SW 1271 (cell line): ENCODE measurements at regions not wholly inside any gene's neighbourhood (a gene's known extent, or its start where the extent isn't known, plus 50 kb on each side); places are given as distances from the start of the nearest gene placed in this dataset.
"Not testable (repeated sequence)": the region's sequence is repeated elsewhere in the genome, so short reads cannot be mapped to it uniquely, and the experiment has no call there.

Experiments used
- DNase-seq, 2 experiments: peaks; one replicate each; lab custom pipeline; 2025; lab: John Stamatoyannopoulos, UW

DNA sequence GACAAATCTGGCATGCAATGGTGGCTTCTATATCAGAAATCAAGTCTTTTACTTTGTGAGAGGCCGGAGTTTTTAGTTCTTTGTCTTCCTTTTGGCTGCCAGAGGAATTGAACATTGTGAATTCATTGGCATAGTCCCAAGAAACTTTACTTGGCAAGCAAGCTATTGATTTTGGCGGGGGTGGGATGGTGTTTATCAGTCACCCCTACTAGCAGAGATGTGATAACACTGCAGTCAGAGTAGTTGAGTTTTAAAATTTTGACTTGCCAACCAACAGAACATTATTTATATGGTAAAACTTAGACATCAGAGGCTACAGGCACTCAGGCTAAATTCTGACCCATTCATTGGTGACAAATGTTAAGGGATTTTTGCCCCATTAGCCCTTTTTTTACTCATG is 129.7 kb downstream of the FAM72C start:
- not testable (repeated sequence) for DNase-seq

DNA sequence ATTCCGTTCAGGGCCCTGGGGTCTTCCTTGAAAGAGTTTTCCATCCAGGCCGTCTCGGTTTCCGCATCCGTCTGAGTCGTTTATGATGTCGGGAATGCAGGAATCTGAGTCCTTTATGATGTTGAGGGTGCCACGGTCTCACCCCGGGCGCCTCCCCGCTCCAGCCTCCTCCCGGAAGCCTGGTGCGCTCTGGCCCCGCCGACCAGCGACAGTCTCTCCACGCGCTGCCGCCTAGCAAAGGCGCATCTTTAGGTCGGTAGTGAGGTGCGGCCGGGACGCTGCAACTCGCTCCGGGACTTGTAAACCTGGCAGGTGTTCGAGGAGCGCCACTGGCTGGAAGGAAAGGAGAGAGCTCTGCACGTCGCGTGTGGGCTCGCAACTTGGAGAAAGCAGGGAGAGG is 132.6 kb downstream of the FAM72C start:
- DNase-seq: not testable (repeated sequence)

DNA sequence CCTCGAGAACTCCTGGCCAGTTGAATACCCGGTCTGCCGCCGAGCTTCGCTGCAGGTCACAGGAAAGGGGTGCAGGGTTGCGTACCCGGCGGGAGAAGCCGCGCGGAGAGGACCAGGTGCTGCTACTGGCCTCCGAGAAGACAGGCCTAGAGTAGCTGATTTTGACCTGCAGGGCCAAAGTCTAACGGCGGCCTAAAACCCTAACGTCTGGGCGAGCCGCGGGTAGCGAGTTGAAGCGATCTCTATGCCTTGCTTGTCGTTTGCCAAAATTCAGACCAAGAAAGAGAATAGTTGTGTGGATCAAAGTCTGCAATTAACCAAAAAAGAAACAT is 133.2 kb downstream of the FAM72C start:
- DNase-seq: not testable (repeated sequence)

- not testable (repeated sequence) for DNase-seq
Observed at GRCh38 chr1:143837924-143838597, 133.7 kb downstream of the FAM72C start.

DNA sequence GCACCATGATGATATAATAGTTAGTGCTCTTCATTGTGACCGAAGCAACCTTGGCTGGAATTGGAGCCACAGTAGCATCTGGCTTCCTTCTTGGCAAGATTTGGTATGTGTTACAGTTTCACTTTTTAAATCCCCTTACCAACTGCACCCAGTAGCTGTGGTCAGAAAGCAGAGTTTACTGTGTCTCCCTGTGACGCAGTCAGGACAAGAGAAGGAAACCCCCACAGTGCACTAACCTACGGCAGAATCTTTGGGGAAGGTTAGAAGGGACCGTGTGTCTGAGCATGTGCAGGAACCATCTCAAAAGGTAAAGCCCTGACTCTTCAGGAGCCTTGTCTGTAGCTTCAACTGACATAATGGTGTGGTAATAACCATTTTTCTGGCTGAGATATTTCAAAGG is 138.4 kb downstream of the FAM72C start:
- DNase-seq: not testable (repeated sequence)

GRCh38 chr1:143832379-143832716 is 139.4 kb downstream of the FAM72C start:
- DNase-seq: not testable (repeated sequence)

- not testable (repeated sequence) for DNase-seq
Observed at GRCh38 chr1:143831479-143832378, 140.1 kb downstream of the FAM72C start.

DNA sequence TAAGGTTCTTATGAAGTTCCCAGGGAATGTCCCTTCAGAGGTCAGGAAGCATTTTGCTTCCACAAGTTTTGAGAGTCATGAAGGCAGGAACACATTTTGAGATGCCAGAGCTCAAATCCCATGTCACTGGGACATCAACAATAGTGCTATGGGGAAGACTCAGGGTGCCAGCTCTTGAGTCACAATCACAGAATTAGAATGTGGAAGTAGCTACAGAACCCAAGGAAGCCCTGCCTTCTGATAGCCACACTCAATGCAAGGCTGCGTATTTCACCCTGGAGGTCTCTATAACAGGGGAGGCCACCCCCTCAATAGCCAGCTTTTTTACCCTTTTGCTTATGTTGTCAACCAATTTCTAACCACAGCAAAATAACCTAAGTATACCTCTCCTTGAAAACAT is 145.6 kb downstream of the FAM72C start:
- DNase-seq: not testable (repeated sequence)

GRCh38 chr1:143824266-143824665 is 147.5 kb downstream of the FAM72C start:
- not testable (repeated sequence) for DNase-seq

GRCh38 chr1:143820058-143820457 is 151.7 kb downstream of the FAM72C start:
- DNase-seq: not testable (repeated sequence)

DNA sequence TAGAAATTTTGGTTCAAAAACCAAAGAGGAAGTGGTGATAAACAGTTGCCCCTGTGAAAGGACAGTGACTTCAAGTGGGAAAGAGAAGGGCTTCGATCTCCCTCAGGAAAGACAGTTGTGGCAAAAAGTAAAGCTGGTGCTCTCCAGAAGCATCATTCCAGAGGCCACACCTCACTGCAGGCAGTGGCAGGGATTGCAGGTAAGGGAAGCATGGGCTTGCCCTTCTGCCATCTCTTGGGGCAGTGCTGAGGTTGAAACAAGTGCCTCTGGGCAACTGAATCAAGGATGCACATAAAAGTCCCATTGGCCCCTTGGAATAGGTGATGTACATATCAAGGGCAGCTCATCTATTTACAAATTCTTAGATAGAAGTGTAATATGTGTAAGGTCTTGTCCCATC is 155.4 kb downstream of the FAM72C start:
- not testable (repeated sequence) for DNase-seq

DNA sequence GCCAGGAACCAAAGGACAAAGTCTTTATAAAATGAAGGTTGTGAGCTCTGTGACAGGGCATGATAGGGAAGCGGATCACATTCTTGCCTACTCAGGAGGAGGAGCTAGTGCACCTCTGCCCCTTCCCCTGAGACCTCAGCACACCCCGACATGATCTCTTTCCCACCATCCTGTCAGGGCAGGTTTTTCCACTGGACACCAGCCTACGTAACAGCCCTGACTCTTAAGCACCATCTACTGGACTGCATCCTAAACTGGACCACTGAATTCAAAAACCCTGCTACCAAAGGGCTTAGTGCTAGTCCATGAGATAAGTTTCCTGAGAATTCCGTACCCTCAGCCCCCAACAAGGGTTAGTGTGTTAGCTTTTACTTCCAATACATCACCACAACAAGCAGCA is 166.4 kb downstream of the FAM72C start:
- not testable (repeated sequence) for DNase-seq

- DNase-seq: not testable (repeated sequence)
Observed at GRCh38 chr1:143804707-143805356, 167.0 kb downstream of the FAM72C start.

DNA sequence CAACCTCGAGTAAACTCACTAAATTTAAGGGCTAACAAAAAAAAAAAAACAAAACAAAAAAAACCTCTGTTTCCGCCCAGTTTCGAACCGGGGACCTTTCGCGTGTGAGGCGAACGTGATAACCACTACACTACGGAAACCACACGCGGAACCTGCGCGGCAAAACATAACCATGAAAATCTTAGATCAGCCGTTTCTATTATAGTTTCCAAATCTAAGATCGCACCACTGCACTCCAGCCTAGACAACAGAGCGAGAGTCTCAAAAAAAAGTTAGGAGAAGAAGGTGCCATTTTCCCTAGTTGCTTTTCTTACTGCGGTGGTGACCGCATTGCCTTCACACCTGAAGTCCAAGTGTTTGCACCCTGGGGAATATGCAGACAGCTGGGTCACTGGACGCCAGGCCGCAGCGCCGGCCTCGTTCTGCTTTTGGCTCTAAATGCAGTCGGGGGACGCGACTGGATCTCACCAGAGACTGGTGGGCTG is 167.8 kb downstream of the FAM72C start:
- DNase-seq: not testable (repeated sequence)

- not testable (repeated sequence) for DNase-seq
Observed at GRCh38 chr1:143803095-143803494, 168.7 kb downstream of the FAM72C start.

- DNase-seq: not testable (repeated sequence)
Observed at GRCh38 chr1:143799568-143800187, 172.1 kb downstream of the FAM72C start.

DNA sequence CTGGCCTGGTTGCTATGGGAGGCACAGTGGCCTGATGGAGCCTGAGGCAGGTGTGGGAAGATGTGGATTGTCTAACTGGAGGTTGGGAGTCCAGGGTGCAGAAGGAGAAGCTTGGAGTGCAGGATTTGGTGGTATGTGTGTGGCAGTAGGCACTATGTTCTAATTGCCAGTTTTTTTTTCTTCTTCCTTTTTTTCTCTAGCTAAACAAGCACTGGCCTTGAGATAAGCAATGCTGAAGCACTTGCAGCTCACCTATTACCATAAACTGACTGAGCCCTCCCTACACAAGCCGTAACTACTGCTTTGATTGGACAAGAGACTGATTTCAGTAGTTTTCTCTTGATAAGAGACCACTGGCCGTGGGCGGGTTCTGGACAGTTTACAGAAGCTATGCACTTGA is 175.4 kb downstream of the FAM72C start:
- not testable (repeated sequence) for DNase-seq

DNA sequence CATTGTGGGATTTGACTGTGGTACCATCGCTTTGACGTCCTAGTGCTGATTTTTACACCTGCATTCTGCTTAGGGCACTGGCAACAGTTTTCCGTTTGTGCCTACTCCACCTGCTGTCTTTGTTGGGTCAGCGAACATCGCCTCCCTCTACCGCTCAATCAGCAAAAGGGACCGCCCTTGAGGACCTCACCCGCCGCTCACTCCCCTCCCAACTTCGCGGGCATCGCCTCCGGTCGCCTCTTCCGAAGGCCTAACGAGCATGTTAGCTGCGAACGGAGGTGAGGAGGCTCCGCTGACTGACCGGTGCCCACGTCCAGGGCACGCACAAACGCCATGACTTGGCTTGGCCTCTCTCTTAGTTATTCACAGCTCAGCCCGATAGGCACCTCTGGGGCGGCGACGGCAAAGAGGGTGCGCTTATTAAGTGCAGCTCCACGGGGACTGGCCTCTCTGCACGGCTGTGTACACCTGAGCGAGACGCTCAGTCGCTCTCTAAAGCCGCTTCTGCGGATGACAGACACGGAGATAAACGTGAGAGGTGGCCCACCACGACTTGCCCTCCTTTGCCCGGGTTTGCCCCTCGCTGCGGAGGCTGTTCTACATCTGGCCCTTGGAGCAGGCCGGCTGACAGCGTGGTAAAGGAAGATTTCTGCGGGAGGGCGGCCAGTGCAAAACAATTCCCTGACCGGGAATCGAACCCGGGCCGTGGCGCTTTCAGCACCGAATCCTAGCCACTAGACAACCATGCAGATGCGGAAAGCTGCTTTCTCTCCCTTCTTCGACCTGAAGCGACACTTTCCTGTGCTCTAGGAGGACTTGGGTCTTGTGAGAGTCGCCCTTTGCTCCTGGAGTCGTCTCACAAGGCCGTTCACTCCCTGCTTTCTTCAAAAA is 179.5 kb downstream of the FAM72C start:
- not testable (repeated sequence) for DNase-seq

GRCh38 chr1:143786381-143786780 is 185.4 kb downstream of the FAM72C start:
- DNase-seq: not testable (repeated sequence)

GRCh38 chr1:143785883-143786282 is 185.9 kb downstream of the FAM72C start:
- DNase-seq: not testable (repeated sequence)
